Loucy (cell line): ENCODE measurements at regions not wholly inside any gene's neighbourhood (a gene's known extent, or its start where the extent isn't known, plus 50 kb on each side); places are given as distances from the start of the nearest gene placed in this dataset.

ENCODE experiments used
- H2AFZ ChIP-seq: fragments of 200-600 bp; sonication (generic); 2 replicates; pipeline ENCODE4 v1.6.0; 2016; ENCODE audit warnings: antibody characterized with exemption, mild to moderate bottlenecking, low read length, moderate library complexity
- H3F3A ChIP-seq: fragments of 200-600 bp; 2 replicates; pipeline ENCODE4 v1.6.0; 2016; ENCODE audit warnings: antibody characterized with exemption, low read depth, mild to moderate bottlenecking
- H3K27me3 ChIP-seq: fragments of 200-600 bp; sonication (generic); 2 replicates; pipeline ENCODE4 v1.6.1; 2014; ENCODE audit warnings: low read length, mild to moderate bottlenecking; ENCODE audit not compliant: insufficient read depth, poor library complexity, severe bottlenecking
- H3K36me3 ChIP-seq: fragments of 200-600 bp; sonication (generic); 2 replicates; pipeline ENCODE4 v1.6.1; 2016; ENCODE audit warnings: low read length; ENCODE audit not compliant: insufficient read depth
- H3K4me1 ChIP-seq: fragments of 200-600 bp; sonication (generic); 2 replicates; pipeline ENCODE4 v1.5.1; 2014; ENCODE audit warnings: low read length, mild to moderate bottlenecking; ENCODE audit not compliant: insufficient read depth, poor library complexity, severe bottlenecking
- H3K4me2 ChIP-seq: fragments of 200-600 bp; sonication (generic); 2 replicates; pipeline ENCODE4 v1.6.0; 2014; ENCODE audit warnings: antibody characterized with exemption, low read length, low read depth, mild to moderate bottlenecking; ENCODE audit not compliant: poor library complexity, severe bottlenecking
- H3K4me3 ChIP-seq: fragments of 200-600 bp; sonication (generic); 2 replicates; pipeline ENCODE4 v1.5.1; 2014; ENCODE audit warnings: low read length, mild to moderate bottlenecking, mixed read lengths; ENCODE audit not compliant: poor library complexity, severe bottlenecking
- H3K79me2 ChIP-seq: fragments of 200-600 bp; sonication (generic); 2 replicates; pipeline ENCODE4 v1.6.1; 2014; ENCODE audit warnings: low read length; ENCODE audit not compliant: insufficient read depth
- H3K9ac ChIP-seq: fragments of 200-600 bp; sonication (generic); 2 replicates; pipeline ENCODE4 v1.6.0; 2014; ENCODE audit warnings: mild to moderate bottlenecking, low read depth, low read length, moderate library complexity; ENCODE audit not compliant: poor library complexity, severe bottlenecking
- H3K9me2 ChIP-seq: fragments of 200-600 bp; sonication (generic); replicated peaks from 2 replicates; pipeline ENCODE4 v1.6.1; 2016; ENCODE audit warnings: low read depth, low read length, mixed read lengths
- H3K9me3 ChIP-seq: fragments of 200-600 bp; sonication (generic); 2 replicates; pipeline ENCODE4 v1.6.1; 2014; ENCODE audit warnings: mild to moderate bottlenecking, antibody characterized with exemption, low read length, low read depth; ENCODE audit not compliant: insufficient read depth
- H4K20me1 ChIP-seq: fragments of 200-600 bp; sonication (generic); 2 replicates; pipeline ENCODE4 v1.6.0; 2014; ENCODE audit warnings: antibody characterized with exemption, low read length, mild to moderate bottlenecking; ENCODE audit not compliant: insufficient read depth, poor library complexity, severe bottlenecking
- EZH2phosphoT487 ChIP-seq: fragments of 200-600 bp; IDR thresholded peaks from 2 replicates; pipeline ENCODE4 v1.6.1; 2018; ENCODE audit warnings: antibody characterized with exemption, mild to moderate bottlenecking, moderate library complexity, borderline replicate concordance
- TF ChIP-seq, protein P1 (sequence below): fragments of 200-600 bp; sonication (generic); conservative IDR thresholded peaks from 2 replicates; pipeline ENCODE4 v1.5.1; 2014; ENCODE audit warnings: mild to moderate bottlenecking, antibody characterized with exemption, low read length

DNA sequence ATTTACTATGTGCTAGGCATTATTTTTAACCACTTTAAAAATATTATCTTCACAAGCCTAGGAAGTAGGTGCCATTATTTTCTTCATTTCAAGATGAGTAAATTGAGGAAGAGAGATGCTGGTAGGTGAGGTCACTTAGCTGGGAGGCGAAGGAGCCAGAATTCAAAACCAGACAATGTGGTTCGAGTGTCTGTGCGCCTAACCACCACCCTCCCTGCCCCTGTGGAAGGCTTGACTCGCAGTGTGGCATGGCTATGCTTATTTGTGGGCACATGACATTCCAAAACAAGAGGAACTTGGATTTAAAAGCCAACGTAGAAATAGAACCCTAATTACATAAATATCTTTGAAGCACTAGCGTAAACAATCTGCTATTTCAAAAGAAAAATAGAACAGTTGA lies 226.6 kb upstream of the PITX2 start:
- no peak overlapping the region for H3K9ac ChIP-seq
- no peaks in the 10 kb centered on the region for H3K79me2 ChIP-seq
- no peaks in the 10 kb centered on the region for H3K9me2 ChIP-seq
- H3K9me3 ChIP-seq = no peaks in the 10 kb centered on the region
- no peaks in the 10 kb centered on the region for H3K27me3 ChIP-seq
- no peak overlapping the region for H2AFZ ChIP-seq
- TF ChIP-seq, protein P1, sequence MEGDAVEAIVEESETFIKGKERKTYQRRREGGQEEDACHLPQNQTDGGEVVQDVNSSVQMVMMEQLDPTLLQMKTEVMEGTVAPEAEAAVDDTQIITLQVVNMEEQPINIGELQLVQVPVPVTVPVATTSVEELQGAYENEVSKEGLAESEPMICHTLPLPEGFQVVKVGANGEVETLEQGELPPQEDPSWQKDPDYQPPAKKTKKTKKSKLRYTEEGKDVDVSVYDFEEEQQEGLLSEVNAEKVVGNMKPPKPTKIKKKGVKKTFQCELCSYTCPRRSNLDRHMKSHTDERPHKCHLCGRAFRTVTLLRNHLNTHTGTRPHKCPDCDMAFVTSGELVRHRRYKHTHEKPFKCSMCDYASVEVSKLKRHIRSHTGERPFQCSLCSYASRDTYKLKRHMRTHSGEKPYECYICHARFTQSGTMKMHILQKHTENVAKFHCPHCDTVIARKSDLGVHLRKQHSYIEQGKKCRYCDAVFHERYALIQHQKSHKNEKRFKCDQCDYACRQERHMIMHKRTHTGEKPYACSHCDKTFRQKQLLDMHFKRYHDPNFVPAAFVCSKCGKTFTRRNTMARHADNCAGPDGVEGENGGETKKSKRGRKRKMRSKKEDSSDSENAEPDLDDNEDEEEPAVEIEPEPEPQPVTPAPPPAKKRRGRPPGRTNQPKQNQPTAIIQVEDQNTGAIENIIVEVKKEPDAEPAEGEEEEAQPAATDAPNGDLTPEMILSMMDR = no peak
- no peak for TF ChIP-seq EZH2phosphoT487
- H3K4me2 ChIP-seq = no peak overlapping the region
- H3F3A ChIP-seq = no peaks in the 10 kb centered on the region
- no peaks in the 10 kb centered on the region for H3K4me1 ChIP-seq
- no peak overlapping the region for H3K4me3 ChIP-seq
- H3K36me3 ChIP-seq = no peaks in the 10 kb centered on the region
- no peaks in the 10 kb centered on the region for H4K20me1 ChIP-seq

DNA sequence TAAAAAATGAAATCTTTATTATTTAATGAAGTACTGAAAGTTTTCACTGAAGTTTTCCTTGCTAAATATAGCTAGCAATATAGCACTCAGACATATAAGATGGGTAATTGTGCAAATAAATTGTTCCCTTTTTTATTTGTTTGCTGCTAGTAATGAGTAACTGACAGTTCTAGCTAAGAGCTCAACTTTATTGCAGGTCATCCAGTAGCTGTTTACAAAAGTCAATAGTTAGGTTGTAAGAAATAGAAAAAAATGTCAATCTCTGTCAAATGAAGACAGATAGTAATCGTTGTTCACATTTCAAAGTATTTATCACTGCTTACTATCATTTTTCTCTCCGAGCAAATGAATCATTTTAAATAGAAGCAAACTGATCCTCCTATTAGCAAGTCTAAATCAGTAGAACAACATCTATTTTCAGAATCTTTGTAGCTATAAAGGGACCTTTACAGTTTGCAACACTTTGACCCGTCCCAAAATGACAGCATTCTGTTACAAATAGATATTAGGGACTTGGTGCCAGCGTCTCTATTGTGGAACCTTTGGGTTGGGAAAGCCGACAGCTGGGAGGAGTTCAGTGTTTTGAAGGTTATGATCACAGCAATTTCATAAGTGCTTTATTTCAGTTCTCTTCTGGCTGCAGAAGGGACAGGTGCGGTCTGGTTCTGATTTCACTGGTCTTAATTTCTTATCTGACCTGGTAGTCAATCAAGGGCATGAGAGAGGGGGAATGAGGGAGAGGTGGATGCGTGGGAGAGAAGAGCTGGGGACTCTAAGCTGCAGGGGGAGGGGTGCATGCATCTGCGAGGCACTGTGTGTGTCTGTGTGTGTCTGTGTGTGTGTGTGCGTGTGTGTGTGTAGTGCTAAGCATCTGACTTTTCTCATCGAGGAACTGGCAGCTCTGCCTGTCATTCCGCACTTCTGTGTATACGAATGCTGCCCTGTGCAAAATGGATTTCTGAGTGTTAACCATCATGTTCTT lies 227.9 kb upstream of the PITX2 start:
- Histone ChIP-seq H2AFZ (no peak overlapping the region), H3K9ac (no peak overlapping the region), H4K20me1 (no peaks in the 10 kb centered on the region), H3F3A (no peaks in the 10 kb centered on the region), H3K27me3 (no peaks in the 10 kb centered on the region), H3K79me2 (no peaks in the 10 kb centered on the region), H3K4me2 (no peak overlapping the region), H3K9me3 (no peaks in the 10 kb centered on the region), H3K4me3 (no peak overlapping the region), H3K4me1 (no peaks in the 10 kb centered on the region), H3K9me2 (no peaks in the 10 kb centered on the region), H3K36me3 (no peaks in the 10 kb centered on the region)
- TF ChIP-seq, protein P1 = no peak
- TF ChIP-seq EZH2phosphoT487 = no peak

DNA sequence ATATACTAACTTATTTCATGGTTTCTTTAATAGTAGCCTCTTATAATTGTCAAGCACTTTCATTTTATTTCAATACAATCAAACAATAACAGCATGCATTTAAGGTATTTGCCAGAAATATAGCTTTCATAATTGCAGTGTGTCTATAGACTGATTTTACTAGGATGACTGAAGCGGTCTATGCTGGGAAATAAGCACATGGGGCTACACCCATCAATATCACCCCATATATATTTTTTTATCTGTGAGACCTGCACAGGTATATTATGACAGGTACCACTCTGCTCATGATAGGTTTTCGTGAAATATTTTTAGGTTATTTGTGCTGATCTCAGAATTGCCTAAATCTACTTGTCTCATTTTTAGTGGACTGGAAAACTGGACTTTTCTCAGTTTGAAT lies 229.1 kb upstream of the PITX2 start:
- no peak overlapping the region for H3K9ac ChIP-seq
- no peaks in the 10 kb centered on the region for H3K79me2 ChIP-seq
- H3K36me3 ChIP-seq = no peaks in the 10 kb centered on the region
- no peak overlapping the region for H3K4me2 ChIP-seq
- no peaks in the 10 kb centered on the region for H3K9me2 ChIP-seq
- TF ChIP-seq, protein P1 = no peak
- TF ChIP-seq EZH2phosphoT487 = no peak
- H2AFZ ChIP-seq = no peak overlapping the region
- H3K9me3 ChIP-seq = no peaks in the 10 kb centered on the region
- H3K27me3 ChIP-seq = no peaks in the 10 kb centered on the region
- no peaks in the 10 kb centered on the region for H4K20me1 ChIP-seq
- H3K4me1 ChIP-seq = no peaks in the 10 kb centered on the region
- no peak overlapping the region for H3K4me3 ChIP-seq
- H3F3A ChIP-seq = no peaks in the 10 kb centered on the region
